SK-N-SH (cell line): ENCODE measurements at regions not wholly inside any gene's neighbourhood (a gene's known extent, or its start where the extent isn't known, plus 50 kb on each side); places are given as distances from the start of the nearest gene placed in this dataset.

Source experiments
- POLR2AphosphoS5 ChIP-seq: IDR thresholded peaks from 2 replicates; pipeline ENCODE4 v1.6.1; 2012; ENCODE audit warnings: low read depth, low read length
- SMC3 ChIP-seq: IDR thresholded peaks from 2 replicates; pipeline ENCODE4 v1.6.1; 2012; ENCODE audit warnings: low read depth, low read length, improper control_type of control experiment
- TF ChIP-seq, protein P1 (sequence below): fragments of 200-600 bp; sonication (generic); IDR thresholded peaks from 2 replicates; pipeline ENCODE4 v1.6.1; 2017; ENCODE audit warnings: antibody characterized with exemption, mild to moderate bottlenecking, moderate library complexity

DNA sequence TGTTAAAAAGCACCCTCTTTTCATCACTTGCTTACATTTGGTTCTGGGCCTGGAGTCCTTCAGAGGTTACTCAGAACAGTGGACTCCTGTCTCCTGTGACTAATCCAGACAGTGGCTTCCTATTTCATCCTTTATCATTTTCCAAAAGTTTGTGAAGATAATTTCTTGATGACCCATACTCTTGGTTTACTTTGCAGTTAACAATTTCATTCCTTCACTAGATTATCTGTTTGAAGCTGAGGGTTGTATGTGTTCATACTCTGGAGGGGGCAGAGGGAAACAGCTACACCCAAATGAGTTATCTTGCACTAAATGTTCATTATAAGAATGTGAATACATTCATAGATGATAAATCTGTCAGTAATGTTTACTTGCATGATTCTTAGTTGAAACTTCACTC is 124.7 kb downstream of the ZNF248 start:
- no peak for TF ChIP-seq POLR2AphosphoS5
- TF ChIP-seq, protein P1, sequence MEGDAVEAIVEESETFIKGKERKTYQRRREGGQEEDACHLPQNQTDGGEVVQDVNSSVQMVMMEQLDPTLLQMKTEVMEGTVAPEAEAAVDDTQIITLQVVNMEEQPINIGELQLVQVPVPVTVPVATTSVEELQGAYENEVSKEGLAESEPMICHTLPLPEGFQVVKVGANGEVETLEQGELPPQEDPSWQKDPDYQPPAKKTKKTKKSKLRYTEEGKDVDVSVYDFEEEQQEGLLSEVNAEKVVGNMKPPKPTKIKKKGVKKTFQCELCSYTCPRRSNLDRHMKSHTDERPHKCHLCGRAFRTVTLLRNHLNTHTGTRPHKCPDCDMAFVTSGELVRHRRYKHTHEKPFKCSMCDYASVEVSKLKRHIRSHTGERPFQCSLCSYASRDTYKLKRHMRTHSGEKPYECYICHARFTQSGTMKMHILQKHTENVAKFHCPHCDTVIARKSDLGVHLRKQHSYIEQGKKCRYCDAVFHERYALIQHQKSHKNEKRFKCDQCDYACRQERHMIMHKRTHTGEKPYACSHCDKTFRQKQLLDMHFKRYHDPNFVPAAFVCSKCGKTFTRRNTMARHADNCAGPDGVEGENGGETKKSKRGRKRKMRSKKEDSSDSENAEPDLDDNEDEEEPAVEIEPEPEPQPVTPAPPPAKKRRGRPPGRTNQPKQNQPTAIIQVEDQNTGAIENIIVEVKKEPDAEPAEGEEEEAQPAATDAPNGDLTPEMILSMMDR: no peak
- TF ChIP-seq SMC3: no peak
